Hepatocyte (in vitro differentiated cells): ENCODE measurements at regions not wholly inside any gene's neighbourhood (a gene's known extent, or its start where the extent isn't known, plus 50 kb on each side); places are given as distances from the start of the nearest gene placed in this dataset.

Source experiments
- DNase-seq: peaks from one replicate; pipeline ENCODE4 v3.0.0-alpha.2; 2016; ENCODE audit warnings: low spot score
- H2AFZ ChIP-seq: fragments of 200-600 bp; sonication (generic); 2 replicates; pipeline ENCODE4 v1.6.0; 2016; ENCODE audit warnings: antibody characterized with exemption, mild to moderate bottlenecking
- H3K27ac ChIP-seq: fragments of 200-600 bp; sonication (generic); 2 replicates; pipeline ENCODE4 v1.5.1; 2016; ENCODE audit warnings: mild to moderate bottlenecking
- H3K27me3 ChIP-seq: fragments of 200-600 bp; sonication (generic); 2 replicates; pipeline ENCODE4 v1.6.1; 2016
- H3K36me3 ChIP-seq: fragments of 200-600 bp; sonication (generic); replicated peaks from 2 replicates; pipeline ENCODE4 v1.5.1; 2016; ENCODE audit warnings: low read depth; ENCODE audit not compliant: insufficient read depth
- H3K4me1 ChIP-seq: fragments of 200-600 bp; sonication (generic); 2 replicates; pipeline ENCODE4 v1.5.1; 2016; ENCODE audit warnings: mild to moderate bottlenecking, moderate library complexity; ENCODE audit not compliant: insufficient read depth
- H3K4me2 ChIP-seq: fragments of 200-600 bp; sonication (generic); 2 replicates; pipeline ENCODE4 v1.6.0; 2016
- H3K4me3 ChIP-seq: fragments of 200-600 bp; sonication (generic); 2 replicates; pipeline ENCODE4 v1.5.1; 2016; ENCODE audit warnings: mild to moderate bottlenecking
- H3K79me2 ChIP-seq: fragments of 200-600 bp; sonication (generic); 2 replicates; pipeline ENCODE4 v1.6.0; 2017; ENCODE audit warnings: mild to moderate bottlenecking
- H3K9me2 ChIP-seq: fragments of 200-600 bp; sonication (generic); replicated peaks from 2 replicates; pipeline ENCODE4 v1.6.0; 2017; ENCODE audit warnings: mild to moderate bottlenecking; ENCODE audit not compliant: insufficient read depth
- H3K9me3 ChIP-seq: fragments of 200-600 bp; sonication (generic); 2 replicates; pipeline ENCODE4 v1.5.1; 2016; ENCODE audit warnings: low read depth, mild to moderate bottlenecking
- H4K20me1 ChIP-seq: fragments of 200-600 bp; sonication (generic); 2 replicates; pipeline ENCODE4 v1.6.0; 2016; ENCODE audit warnings: mild to moderate bottlenecking; ENCODE audit not compliant: insufficient read depth, poor library complexity, severe bottlenecking
- EZH2 ChIP-seq: fragments of 200-600 bp; sonication (generic); IDR thresholded peaks from 2 replicates; pipeline ENCODE4 v1.6.1; 2016; ENCODE audit warnings: antibody characterized with exemption, mild to moderate bottlenecking, borderline replicate concordance
- EZH2phosphoT487 ChIP-seq: fragments of 200-600 bp; sonication (generic); IDR thresholded peaks from one replicate; pipeline ENCODE4 v1.6.1; 2018; ENCODE audit warnings: antibody characterized with exemption, mild to moderate bottlenecking, low read depth, moderate library complexity; ENCODE audit not compliant: unreplicated experiment, severe bottlenecking
- WGBS: methylation state at CpG from one replicate; pipeline ENCODE4 v1.1.6; 2016; ENCODE audit warnings: low lambda C conversion rate; ENCODE audit errors: missing lambda C conversion rate; 5-methylcytosine and 5-hydroxymethylcytosine counted together
- TF ChIP-seq, protein P1 (sequence below): fragments of 200-600 bp; sonication (generic); IDR thresholded peaks from 2 replicates; pipeline ENCODE4 v1.5.1; 2016; ENCODE audit warnings: antibody characterized with exemption, mild to moderate bottlenecking; ENCODE audit not compliant: poor library complexity

DNA sequence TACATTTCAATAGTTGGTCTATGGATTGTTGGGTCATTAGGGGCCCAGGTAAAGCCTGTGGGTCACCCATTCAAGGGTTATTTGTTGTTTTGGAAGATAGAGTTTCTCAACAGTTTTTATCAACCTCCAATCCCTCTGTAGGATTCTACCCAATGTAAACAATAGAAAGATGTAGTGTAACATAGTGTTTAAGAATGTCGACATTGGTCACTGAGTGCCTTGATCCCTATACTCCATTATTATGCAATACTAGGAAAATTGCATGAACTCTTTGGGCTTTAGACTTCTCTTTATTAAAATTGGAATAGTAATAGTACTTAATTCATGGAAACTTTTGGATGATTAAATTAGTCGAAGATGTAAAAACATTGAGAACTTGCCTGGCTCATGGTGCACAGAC, 292.1 kb downstream of the GPD2 start:
- DNase-seq = no peak
- H3K9me3 ChIP-seq = no peaks in the 10 kb centered on the region
- TF ChIP-seq, protein P1, sequence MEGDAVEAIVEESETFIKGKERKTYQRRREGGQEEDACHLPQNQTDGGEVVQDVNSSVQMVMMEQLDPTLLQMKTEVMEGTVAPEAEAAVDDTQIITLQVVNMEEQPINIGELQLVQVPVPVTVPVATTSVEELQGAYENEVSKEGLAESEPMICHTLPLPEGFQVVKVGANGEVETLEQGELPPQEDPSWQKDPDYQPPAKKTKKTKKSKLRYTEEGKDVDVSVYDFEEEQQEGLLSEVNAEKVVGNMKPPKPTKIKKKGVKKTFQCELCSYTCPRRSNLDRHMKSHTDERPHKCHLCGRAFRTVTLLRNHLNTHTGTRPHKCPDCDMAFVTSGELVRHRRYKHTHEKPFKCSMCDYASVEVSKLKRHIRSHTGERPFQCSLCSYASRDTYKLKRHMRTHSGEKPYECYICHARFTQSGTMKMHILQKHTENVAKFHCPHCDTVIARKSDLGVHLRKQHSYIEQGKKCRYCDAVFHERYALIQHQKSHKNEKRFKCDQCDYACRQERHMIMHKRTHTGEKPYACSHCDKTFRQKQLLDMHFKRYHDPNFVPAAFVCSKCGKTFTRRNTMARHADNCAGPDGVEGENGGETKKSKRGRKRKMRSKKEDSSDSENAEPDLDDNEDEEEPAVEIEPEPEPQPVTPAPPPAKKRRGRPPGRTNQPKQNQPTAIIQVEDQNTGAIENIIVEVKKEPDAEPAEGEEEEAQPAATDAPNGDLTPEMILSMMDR = no peak
- no peaks in the 10 kb centered on the region for H3K36me3 ChIP-seq
- WGBS = 79% methylated on average over 2 of the region's 2 CpGs
- H3K9me2 ChIP-seq = no peaks in the 10 kb centered on the region
- H3K4me1 ChIP-seq = no peaks in the 10 kb centered on the region
- no peaks in the 10 kb centered on the region for H4K20me1 ChIP-seq
- no peak overlapping the region for H3K4me2 ChIP-seq
- no peak overlapping the region for H3K27ac ChIP-seq
- H2AFZ ChIP-seq = no peak overlapping the region
- no peaks in the 10 kb centered on the region for H3K27me3 ChIP-seq
- no peak overlapping the region for H3K4me3 ChIP-seq
- no peaks in the 10 kb centered on the region for H3K79me2 ChIP-seq

DNA sequence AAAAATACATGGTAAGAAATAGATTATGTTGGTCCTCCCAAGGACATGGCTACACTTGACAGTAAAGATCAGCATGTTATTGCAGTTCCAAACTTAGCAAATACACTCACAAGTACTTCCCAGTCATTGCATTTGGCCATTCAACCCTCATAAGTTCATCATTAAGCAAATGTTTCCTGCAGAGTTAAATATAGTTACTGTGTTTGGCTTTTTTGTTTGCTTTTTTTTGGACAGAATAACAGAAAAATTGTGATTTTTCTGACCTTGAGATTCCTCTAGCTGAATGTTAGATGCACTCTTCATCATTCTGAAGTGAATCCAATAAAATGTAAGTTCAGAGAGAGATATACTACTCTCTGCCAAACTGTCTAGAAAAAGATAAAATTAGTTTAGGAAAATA, 295.3 kb downstream of the GPD2 start:
- Histone ChIP-seq H3K36me3 (no peaks in the 10 kb centered on the region), H3K9me3 (no peaks in the 10 kb centered on the region), H4K20me1 (no peaks in the 10 kb centered on the region), H2AFZ (no peak overlapping the region), H3K27ac (no peak overlapping the region), H3K4me2 (no peak overlapping the region), H3K79me2 (no peaks in the 10 kb centered on the region), H3K4me1 (no peaks in the 10 kb centered on the region), H3K4me3 (no peak overlapping the region), H3K27me3 (no peaks in the 10 kb centered on the region), H3K9me2 (no peaks in the 10 kb centered on the region)
- no peak for DNase-seq
- TF ChIP-seq EZH2phosphoT487 (no peak), EZH2 (no peak)
- TF ChIP-seq, protein P1 = no peak

DNA sequence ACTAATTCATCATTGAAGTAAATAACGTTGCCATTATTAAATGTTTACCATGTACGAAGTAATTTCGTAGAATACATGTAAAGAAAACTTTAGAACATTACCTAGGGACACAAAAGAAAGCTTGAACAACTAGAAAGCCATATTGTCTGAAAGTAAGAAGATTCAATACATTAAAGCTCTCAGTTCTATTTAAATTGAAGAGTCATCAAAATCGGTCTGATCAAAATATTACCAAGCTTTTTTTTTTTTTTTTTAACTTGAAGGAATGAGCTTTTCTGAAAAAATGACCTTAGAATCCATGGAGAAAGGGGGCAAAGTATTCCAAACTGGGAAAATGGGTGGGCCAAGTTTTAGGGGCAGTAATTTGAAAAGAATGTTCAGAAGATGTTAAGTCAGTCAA, 300.8 kb downstream of the GPD2 start:
- Histone ChIP-seq H3K9me2 (no peaks in the 10 kb centered on the region), H4K20me1 (no peaks in the 10 kb centered on the region), H3K27me3 (no peaks in the 10 kb centered on the region), H2AFZ (no peak overlapping the region), H3K79me2 (no peaks in the 10 kb centered on the region), H3K4me1 (no peaks in the 10 kb centered on the region), H3K4me2 (no peak overlapping the region), H3K36me3 (no peaks in the 10 kb centered on the region), H3K27ac (no peak overlapping the region), H3K4me3 (no peak overlapping the region), H3K9me3 (no peaks in the 10 kb centered on the region)
- TF ChIP-seq EZH2 (no peak), EZH2phosphoT487 (no peak)
- TF ChIP-seq, protein P1 = no peak
- 94% methylated on average over 4 of the region's 4 CpGs for WGBS
- DNase-seq = no peak

DNA sequence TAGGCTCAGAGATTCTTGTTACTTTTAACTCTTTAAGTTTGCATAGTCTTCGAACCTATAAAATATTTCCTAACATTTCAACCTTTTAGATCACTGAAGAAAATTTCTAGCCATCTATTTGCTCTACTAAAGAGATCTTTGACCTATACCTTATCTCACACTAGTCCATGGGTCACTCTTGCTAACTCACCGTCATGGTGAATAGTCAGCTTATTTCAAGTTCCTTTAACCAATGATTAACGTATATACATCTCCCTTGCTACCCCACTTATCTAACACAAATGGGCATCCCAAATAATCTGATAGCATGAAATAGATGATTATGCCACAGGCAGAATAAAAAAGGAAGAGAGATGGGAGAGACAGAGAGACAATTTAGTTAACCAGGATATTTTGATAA, 303.1 kb downstream of the GPD2 start:
- H3K27me3 ChIP-seq = no peaks in the 10 kb centered on the region
- no peaks in the 10 kb centered on the region for H4K20me1 ChIP-seq
- H3K9me3 ChIP-seq = no peaks in the 10 kb centered on the region
- H3K27ac ChIP-seq = no peak overlapping the region
- no peak overlapping the region for H3K4me3 ChIP-seq
- H3K9me2 ChIP-seq = no peaks in the 10 kb centered on the region
- no peak overlapping the region for H2AFZ ChIP-seq
- TF ChIP-seq EZH2phosphoT487 (no peak), EZH2 (no peak)
- TF ChIP-seq, protein P1 = no peak
- no peaks in the 10 kb centered on the region for H3K79me2 ChIP-seq
- H3K4me1 ChIP-seq = no peaks in the 10 kb centered on the region
- WGBS = 61% methylated on average over 3 of the region's 3 CpGs
- no peaks in the 10 kb centered on the region for H3K36me3 ChIP-seq
- DNase-seq = no peak
- H3K4me2 ChIP-seq = no peak overlapping the region
